HG03066 (cell line): ENCODE measurements at regions not wholly inside any gene's neighbourhood (a gene's known extent, or its start where the extent isn't known, plus 50 kb on each side); places are given as distances from the start of the nearest gene placed in this dataset.
A peak's percentile ranks its signal among the peaks of the same experiment; 100 is the strongest.
"Not testable (repeated sequence)": the region's sequence is repeated elsewhere in the genome, so short reads cannot be mapped to it uniquely, and the experiment has no call there.

Source experiments
- ATAC-seq: cut with Tn5 transposase; IDR thresholded peaks from one replicate; pipeline ENCODE4 v1.9.1; 2021; ENCODE audit warnings: low read depth; ENCODE audit not compliant: unreplicated experiment

- no peak for ATAC-seq
Measured at GRCh38 chr2:12547566-12548170, 169.1 kb upstream of the TRIB2 start.

DNA sequence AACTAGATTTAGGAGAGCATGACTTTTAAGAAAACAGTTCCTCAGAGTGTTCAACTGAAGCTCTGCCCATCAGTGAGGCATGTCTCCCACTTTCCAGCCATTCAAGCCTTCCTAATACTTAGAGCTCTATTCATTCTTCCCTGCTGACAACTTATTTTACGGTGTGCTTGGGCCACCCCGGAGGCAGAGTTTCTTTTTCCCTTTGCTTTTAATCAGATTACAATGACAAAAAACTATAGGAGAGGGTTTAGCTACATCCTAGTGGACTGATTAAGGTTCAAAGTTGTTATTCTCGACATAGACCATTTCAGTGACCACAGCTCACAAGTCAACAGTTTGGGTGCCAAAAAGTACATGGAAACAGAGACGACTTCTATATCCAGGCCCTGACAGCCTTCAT, 167.8 kb upstream of the TRIB2 start:
- ATAC-seq = no peak

- ATAC-seq = no peak
Measured at GRCh38 chr2:12549641-12550040, 167.1 kb upstream of the TRIB2 start.

DNA sequence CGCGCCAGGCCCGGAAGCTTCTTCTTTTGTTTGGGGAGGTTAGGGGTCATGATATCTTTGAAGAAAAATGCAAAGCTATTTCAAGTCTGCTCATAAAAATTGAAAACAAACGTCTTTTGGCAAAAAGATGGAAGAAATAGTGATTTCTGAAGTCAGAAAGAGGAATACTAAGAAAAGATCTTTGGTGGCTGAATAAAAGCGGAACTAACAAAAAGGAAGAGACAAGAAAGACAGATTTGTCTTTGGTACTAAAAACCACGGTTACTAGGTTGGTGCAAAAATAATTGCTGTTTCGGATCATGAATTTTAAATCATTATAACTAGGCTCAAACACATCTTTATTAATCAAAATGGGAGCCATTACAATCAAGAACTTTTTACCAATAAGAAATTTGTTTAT, 164.6 kb upstream of the TRIB2 start:
- no peak for ATAC-seq

DNA sequence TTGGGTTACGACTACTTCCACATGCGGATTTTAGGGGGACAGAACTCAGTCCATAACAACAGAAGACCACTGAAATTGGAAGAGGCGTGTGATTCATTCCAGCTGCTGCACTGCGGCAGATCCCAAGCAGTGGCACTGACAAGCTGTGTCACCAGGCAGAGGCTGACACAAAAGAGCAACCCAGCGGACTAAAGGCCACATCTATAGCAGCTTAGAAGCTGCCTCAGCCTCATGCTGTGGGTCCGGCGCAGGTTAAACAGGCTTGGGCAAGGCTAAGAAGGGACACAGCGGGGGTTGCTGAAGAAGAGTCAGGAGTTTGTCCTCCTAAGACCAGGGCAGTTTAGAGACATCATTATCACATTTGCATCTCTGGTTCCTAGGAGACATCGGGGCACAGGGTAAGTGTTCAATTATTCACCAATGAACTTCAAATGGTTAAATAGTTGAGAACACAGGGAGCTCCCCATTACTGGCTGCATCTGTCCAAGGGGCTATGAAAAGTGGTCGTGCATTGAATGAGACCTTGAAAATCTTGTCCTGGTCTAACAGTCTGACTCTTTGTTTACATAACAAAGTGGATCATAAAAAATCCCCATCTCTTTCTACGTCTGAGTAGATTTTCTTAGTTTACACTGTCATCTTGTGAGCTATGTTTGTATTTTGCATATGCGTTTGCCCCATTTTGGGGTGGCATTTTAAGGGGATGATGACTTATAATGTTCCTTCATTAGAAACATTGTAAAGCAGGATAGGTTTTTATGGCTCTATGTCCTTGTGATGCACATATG, 162.3 kb upstream of the TRIB2 start:
- no peak for ATAC-seq

GRCh38 chr2:12555012-12555645, 161.6 kb upstream of the TRIB2 start:
- no peak for ATAC-seq

DNA sequence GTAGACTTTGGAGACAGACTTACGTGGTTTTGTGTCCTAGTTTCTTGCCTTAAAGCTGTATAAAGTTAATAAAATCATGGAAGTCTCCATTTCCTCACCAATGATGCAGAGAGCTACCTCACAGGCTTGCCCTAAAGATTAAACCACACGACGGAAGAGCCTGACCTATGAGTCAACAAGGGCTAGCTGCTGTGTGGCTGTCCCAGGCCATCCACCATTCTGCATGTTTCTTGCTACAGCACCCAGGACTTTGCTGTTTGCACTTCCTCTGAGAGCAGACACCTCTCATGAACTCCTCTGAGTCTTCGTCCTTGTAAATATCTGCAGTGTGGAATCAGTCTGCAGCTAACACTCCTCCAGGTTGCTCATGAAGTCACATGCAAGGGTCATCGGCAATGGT, 160.0 kb upstream of the TRIB2 start:
- no peak for ATAC-seq

DNA sequence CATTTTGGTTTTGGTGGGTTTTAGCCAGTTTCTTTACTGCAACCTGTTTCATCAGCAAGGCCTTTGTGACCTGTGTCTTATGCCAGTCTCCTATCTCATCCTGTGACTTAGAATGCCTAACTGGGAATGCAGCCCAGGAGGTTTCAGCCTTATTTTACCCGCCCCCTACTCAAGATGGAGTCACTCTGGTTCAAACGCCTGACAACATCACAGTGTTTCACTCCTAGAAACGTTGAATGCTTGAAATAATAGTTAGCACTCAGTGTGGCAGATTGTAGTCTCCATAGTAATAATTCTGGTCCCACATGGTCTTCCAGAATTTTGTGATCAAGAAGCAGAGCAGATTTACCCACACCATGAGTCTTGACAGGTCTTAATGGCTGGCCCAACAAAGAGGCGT, 159.0 kb upstream of the TRIB2 start:
- ATAC-seq = no peak

- no peak for ATAC-seq
Measured at GRCh38 chr2:12558519-12558918, 158.2 kb upstream of the TRIB2 start.

DNA sequence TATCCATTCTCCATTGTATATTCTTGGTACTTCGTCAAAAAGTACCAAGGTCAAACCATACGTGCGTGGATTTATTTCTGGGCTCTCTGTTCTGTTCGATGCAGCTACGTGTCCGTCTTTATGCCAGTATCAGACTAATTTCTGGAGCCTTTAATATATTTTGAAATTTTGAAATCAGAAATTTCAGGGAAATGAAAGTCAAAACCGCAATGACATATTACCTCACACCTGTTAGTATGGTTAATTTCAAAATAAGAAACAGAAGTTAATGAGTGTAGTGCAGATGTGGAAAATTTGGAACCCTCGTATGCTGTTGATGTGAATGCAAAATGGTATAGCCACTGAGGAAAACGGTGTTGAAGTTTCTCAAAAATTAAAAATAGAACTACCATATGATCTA, 156.1 kb upstream of the TRIB2 start:
- ATAC-seq = no peak

DNA sequence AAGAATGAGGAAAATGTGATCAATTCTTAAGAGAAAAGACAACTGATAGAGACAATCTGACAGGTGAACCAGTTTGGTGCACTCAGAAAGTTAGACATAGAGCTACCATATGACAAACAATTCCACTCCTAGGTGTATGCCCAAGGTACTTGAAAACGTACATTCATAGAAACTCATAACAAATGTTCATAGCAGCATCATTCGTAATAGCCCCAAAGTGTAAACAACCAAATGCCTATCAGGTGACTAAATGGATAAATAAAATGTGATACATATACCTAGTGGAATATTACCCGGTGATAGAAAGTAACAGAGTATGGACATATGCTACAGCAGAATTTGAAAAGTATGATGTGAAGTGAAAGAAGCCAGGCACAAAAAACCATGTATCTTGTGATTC, 149.3 kb upstream of the TRIB2 start:
- no peak for ATAC-seq

DNA sequence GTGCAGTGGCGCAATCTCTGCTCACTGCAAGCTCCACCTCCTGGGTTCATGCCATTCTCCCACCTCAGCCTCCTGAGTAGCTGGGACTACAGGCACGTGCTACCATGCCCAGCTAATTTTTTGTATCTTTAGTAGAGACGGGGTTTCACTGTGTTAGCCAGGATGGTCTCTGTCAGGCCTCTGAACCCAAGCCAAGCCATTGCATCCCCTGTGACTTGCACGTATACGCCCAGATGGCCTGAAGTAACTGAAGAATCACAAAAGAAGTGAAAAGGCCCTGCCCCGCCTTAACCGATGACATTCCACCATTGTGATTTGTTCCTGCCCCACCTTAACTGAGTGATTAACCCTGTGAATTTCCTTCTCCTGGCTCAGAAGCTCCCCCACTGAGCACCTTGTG, 147.2 kb upstream of the TRIB2 start:
- not testable (repeated sequence) for ATAC-seq

GRCh38 chr2:12569929-12570328, 146.8 kb upstream of the TRIB2 start:
- ATAC-seq = not testable (repeated sequence)

DNA sequence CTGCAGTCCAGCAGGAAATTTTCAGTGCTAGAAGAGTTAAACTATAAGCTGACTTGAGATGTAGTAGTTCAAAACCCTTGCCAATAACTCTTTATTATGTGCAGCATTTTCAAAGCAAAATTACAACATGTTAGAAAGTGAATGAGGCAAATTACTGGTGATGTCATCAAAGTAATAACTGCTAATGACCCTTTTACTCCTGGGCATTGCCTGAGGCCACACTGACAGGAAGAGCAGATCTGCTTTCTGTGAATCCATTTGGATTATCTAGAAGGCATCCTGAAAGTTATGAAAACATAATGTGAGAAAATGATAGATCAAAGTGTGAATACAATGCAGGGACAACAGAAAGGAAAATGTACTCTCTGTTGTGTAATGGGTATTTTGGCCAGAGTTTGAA, 139.6 kb upstream of the TRIB2 start:
- no peak for ATAC-seq

- ATAC-seq = no peak
Measured at GRCh38 chr2:12577567-12578253, 139.0 kb upstream of the TRIB2 start.

- no peak for ATAC-seq
Measured at GRCh38 chr2:12579018-12579417, 137.7 kb upstream of the TRIB2 start.

DNA sequence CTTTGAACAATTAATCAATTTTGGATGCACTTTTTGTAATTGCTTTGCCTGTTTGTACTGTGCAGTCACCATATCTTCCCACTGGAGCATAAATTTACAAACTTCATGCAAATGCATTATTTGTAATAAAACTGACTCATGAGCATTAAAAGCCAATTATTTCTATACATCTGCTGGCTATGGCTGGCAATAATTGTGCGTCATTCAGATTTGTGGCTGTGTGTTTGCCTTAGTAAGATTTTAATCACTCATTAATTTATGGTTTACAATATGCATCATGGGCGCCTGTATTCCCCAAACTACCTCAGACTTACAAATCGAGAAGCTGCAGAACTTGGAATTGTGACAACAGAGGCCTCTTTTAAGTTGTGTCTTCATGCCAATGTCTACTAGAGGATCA, 132.4 kb upstream of the TRIB2 start:
- ATAC-seq = no peak

- ATAC-seq = no peak
Measured at GRCh38 chr2:12585784-12586183, 131.0 kb upstream of the TRIB2 start.

GRCh38 chr2:12587228-12587627, 129.5 kb upstream of the TRIB2 start:
- no peak for ATAC-seq

DNA sequence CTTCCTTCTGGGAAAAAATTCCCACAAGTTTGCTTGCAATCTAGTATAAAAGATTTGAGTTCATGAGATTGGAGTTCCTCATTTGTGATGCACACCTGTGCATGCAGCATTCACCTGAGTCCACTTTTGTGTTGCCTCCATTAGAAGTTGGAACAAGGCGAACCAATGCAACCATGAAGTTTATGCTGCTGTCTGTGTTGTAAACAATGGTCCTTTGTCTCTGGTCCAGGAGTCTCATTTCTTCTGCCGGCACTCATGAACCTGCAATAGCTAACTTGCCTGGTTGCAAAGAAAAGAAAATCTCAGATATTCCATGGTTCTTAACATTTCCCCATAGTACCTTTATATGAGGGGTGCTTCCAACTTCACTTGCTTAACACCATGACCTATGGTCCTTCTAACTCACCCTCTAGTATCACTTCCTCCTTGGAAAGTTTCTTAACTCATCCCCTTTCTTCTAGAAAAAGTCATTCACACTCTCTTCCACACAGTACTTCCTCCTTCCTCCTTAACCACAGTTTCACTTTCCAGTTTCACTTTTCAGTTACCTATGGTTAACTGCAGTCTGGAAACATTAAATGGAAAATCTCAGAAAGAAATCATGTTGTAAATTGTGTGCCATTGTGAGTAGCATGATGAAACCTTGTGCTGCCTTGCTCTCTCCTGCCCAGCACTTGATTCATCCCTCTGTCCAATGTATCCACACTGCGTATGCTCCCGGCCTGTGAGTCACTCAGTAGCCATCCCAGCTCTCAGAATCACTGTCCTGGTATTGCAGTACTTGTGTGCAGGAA, 128.8 kb upstream of the TRIB2 start:
- peak; percentile 85 for ATAC-seq

DNA sequence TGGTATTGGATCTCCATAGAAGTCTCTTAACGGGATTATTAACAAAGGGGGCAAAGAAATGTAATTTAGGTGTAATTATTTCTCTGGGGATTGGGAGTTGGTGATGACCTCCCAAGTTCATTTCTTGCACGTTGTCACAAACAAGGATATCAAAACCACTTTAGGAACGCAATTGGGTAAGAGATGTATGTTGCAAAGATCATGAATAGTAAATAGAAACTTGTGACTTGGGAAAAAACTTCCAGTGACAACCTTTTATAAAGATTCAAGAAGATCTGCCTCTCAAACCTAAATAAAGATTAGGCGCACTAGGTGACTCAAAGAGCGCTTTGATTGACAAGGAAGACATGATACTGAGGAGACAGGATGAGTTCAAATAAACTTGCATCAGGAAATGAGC, 127.8 kb upstream of the TRIB2 start:
- ATAC-seq = no peak
